IPS DF 19.7 (cell line): ENCODE measurements at regions not wholly inside any gene's neighbourhood (a gene's known extent, or its start where the extent isn't known, plus 50 kb on each side); places are given as distances from the start of the nearest gene placed in this dataset.

ENCODE experiments used
- DNase-seq: peaks from one replicate; pipeline ENCODE4 v3.0.0-alpha.2; 2013; ENCODE audit warnings: low read depth, low spot score

GRCh38 chr16:86975445-86975844 is 341.7 kb downstream of the C16orf95 start:
- peak; percentile 80 for DNase-seq

- no peak for DNase-seq
Measured at GRCh38 chr16:86977076-86977676, 340.0 kb downstream of the C16orf95 start.

- DNase-seq, result no peak
Measured at GRCh38 chr16:86978445-86979030, 338.7 kb downstream of the C16orf95 start.

DNA sequence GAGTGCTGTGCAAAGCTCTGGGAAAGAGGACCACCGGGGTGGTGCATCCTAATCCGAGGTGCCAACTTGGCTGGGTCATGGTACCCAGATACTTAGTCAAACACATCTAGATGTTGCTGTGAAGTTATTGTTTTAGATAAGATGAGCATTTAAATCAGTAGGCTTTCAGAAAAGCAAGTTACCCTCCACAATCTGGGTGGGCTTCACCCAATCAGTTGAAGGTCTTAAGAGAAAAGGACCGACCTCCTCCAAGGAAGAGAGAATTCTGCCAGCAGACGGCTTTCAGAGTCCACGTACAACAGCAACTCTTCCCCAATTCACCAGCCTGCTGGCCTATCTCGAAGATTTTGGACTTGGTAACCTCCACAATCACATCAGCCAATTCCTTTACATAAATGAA is 338.1 kb downstream of the C16orf95 start:
- no peak for DNase-seq

DNA sequence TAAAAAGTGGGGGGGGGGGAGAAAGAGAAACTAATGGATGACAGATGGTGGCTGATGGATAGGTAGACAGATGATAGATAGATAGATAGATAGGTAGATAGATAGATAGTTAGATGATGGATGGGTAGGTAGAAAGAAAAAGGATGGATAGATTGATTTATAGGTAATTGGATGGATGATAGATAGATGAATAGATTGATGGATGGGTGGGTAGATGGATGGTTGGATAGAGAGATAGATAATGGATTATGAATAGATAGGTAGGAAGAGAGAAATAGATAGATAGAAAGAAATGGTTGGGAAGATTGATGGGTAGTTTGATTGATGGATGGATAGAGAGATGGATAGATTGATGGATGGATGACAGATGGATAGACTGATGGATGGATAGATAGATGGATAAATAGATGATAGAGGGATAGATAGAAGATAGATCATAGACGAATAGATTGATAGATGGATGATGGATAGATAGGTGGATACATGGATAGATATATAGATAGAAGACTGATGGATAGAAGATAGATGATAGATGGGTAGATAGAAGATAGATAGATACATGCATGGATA is 337.1 kb downstream of the C16orf95 start:
- no peak for DNase-seq

DNA sequence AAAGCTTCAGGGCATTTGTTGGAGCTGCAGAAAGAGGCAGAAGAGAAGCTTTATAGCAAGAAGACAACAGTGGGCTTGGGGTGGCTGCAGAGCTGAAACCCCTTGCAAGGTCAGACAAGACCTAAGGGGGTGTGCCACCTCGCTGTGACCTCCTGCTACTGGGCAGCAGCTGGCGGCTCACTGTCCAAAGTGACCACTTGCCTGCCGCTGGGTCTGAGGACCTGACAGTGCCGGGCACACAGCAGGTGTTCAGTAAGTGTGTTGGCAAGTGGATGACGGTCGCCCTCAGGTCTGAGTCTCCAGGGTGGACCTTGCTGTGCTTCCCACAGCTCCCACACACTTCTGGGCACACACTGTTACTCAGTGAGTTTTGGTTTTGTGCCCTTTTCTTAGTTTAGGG is 336.5 kb downstream of the C16orf95 start:
- DNase-seq, result no peak

- no peak for DNase-seq
Measured at GRCh38 chr16:86982347-86982596, 334.9 kb downstream of the C16orf95 start.

DNA sequence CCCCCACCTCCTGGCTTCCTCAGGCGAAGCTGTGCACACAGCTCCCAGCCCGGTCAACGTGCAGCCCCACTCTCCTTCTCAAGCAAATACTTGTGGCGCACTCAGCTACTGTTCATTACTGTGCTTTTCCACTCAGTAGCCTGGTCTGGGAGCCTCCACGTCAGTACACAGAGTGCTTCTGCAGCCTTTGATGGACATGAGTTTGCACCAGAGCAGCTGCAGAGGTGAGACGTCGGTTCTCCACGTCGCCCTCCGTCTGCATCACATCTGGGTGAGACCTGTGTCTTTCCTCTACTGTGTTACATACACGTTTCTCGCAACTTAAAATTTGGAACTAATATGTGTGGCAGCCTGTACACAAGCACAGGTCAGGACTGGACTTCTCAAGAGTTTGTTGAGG is 334.3 kb downstream of the C16orf95 start:
- no peak for DNase-seq

DNA sequence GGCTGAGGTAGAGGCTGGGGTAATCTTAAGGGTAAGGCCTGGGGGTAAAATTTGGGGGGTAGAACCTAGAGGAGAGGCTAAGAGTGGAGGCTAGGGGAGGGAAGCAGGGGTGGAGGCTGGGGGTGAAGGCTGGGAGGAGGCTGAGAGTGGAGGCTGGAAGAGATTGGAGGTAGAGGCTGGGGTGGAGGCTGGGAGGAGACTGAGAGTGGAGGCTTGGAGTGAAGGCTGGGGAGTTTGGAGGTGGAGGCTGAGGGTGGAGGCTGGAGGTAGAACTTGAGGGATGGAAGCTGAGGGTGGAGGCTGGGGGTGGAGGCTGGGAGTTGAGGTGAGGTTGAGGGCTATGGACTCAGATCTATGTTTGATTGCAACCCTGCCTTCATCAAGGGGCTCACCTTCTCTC is 333.6 kb downstream of the C16orf95 start:
- DNase-seq, result no peak

- no peak for DNase-seq
Measured at GRCh38 chr16:86984343-86984742, 332.8 kb downstream of the C16orf95 start.

DNA sequence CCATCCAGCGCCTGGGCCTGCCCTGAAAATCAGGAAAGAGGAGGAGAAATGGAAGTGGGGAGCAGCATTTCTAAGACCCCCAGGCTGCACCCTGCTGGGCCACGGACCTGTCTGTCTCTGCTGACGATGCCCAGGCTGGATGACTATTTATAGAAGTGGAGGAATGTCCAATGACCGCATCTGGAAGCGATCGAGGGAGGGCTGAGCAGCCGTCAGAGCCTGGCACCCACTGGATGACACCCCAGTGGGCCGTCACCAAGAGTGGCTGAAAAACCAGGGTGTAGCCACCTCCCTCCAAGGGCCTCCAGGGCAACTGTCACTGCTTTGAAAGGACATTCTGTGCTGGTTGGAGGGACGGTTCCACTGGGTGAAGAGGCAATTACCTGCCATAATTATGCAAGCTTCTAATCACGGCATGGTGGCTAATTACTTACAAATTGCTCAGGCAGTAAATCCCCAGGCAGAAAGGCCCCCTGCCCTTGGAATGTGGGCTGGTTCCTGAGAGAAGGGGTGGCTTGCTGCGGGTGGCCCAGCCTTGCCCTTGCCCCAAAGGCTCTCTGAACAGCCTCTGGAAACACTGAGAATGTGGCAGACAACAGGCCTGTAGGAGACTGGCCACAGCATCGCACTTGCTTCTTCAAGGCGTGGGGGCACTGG is 332.1 kb downstream of the C16orf95 start:
- no peak for DNase-seq

DNA sequence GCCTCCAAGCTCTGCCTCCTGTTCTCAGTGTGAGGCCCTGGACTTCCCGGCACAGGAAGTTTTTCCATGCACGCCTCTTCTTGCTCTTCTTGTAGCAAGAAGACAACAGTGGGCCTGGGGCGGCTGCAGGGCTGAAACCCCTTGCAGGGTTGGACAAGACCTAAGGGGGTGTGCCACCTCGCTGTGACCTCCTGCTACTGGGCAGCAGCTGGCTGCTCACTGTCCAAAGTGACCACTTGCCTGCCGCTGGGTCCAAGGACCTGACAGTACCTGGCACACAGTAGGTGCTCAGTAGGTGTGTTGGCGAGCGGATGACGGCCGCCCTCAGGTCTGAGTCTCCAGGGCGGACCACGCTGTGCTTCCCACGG is 331.6 kb downstream of the C16orf95 start:
- DNase-seq, result no peak

GRCh38 chr16:86986136-86986535 is 331.1 kb downstream of the C16orf95 start:
- DNase-seq, result no peak

DNA sequence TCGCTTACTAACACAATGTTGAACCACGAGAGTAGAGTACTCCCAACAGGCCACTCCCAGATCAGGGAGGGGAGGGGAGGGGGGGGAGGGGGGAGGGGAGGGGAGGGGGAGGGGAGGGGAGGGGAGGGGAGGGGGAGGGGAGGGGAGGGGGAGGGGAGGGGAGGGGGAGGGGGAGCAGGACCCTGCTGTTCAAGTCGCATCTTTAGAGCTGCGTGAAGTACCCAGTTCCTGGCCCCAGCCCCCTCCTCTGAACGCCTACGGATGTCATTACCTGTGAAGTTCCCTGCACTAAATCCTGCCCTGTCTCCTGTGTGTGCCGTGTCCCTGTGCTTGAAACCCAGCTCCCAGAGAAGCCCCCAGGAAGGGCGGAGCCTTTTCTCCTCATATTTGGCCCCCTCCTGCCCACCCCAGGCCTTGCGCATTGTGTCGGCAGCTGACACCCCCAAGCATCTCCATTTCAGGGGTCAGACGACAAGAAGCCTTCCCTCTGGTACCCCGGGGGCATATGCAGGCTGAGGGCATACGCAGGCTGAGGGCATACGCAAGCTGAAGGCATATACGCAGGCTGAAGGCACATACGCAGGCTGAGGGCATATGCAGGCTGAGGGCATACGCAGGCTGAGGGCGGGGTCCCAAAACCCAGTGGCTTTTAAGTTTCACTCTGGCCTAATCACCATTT is 330.2 kb downstream of the C16orf95 start:
- no peak for DNase-seq

- DNase-seq, result no peak
Measured at GRCh38 chr16:86987746-86988670, 329.2 kb downstream of the C16orf95 start.

DNA sequence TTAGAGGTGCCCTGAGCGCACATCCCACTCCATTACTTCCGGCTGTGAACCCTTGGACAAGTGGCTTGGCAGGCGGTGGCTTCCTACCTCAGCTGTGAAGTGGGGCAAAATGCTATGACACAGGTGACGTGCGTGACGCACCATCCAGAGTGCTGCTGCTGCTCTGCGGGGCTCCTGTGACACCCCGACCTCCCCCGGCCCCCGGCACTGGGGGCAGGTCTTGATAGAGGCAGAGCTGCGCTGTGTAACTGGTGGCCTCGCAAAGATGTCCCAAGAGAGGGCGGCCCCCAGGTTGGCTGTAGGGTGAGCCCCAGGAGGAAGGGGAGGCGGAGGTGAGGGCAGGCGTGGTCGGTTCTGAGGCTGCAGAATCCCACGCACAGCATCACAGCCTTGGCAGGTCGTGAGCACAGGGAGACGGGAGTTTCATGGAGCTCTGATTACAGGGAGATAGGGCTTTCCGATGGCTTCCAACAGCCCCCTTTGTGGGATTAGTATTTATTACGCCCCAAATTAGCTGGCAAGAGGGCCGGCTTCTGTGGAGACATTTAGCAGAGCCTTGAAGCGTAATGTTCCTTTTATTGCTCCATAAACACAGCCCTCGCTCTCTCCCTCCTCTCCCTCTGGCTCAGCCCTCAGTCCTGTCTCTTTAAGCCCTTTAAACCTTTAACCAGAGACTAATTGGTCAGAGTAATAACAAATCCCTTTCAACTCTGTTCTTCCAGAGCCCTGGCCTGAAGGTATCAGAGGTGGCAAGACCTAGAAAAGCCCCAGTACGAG is 328.1 kb downstream of the C16orf95 start:
- DNase-seq, result no peak

- no peak for DNase-seq
Measured at GRCh38 chr16:86990451-86990850, 326.7 kb downstream of the C16orf95 start.

GRCh38 chr16:86991679-86992078 is 325.5 kb downstream of the C16orf95 start:
- DNase-seq, result no peak

DNA sequence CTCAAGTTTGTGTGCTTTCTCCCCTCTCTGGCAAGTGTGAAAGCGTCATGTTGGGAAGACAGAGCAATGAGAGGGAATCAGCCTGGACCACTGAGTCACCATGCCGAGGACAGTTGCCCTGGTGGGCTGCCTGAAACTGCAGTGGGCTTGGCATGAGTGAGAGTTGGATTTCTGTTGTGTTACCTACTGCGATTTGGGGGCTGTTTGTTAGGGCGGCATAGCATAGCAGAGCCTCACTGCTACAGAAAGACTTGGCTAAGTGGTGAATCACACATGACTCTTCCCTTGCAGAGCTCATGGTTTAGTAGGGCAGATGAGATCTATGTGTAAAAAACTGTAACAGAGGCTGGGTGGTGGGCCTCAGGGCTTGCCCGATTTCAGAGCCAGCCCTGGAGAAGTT is 324.6 kb downstream of the C16orf95 start:
- no peak for DNase-seq

DNA sequence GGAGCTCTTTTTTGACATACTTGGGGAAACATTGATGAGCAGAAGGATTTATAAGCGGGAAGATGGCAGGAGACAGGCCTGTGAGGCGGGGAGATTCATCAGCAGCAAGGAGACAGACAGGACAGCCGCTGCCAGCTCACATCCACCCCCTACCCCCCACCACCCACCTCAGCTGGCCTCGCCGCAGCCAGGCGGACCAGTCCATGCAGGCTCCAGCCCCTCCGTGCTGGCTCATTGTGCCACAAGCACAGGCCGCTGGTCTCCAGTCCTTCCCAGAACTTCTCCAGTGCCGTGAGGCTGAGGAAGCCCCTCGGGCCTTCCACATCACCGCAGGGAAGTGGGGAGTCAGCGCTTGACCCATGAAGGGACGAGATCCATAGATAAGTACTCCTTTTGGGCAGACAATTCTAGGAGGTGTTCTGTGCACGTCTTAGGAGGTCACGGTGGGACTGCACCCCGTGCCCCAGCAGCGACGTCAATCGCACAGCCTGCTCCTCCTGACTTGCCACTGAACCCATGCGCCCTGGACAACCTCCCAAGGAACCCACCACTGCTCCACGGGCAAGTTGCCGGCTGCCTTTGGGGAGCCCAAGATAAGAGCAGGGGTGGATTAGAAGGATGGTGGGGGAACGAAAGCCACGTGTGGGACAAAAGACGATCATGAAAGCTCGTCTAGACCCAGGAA is 323.6 kb downstream of the C16orf95 start:
- no peak for DNase-seq
